ENCODE measurements at regions not wholly inside any gene's neighbourhood (a gene's known extent, or its start where the extent isn't known, plus 50 kb on each side); places are given as distances from the start of the nearest gene placed in this dataset.

- no peak for TF ChIP-seq POLR2AphosphoS5 (IDR thresholded peaks at IDR 0.05; ENCODE audit: low read depth, low read length)
- TF ChIP-seq POLR2A (IDR thresholded peaks at IDR 0.05; ENCODE audit: low read depth, low read length) = no peak
- TF ChIP-seq TAF1 (IDR thresholded peaks at IDR 0.05; ENCODE audit: borderline replicate concordance, low read depth, low read length) = no peak
These were observed 340.9 kb upstream of the FGF13 start for GRCh38 chrX:139052461-139052860.
